Right lobe of liver (tissue), 6 donors: ENCODE measurements at regions not wholly inside any gene's neighbourhood (a gene's known extent, or its start where the extent isn't known, plus 50 kb on each side); places are given as distances from the start of the nearest gene placed in this dataset.

ENCODE experiments used
- ATAC-seq, 4 donors: fragments of 200-7000 bp; cut with Tn5 transposase; one replicate each; pipeline ENCODE4 v1.9.1; 2020; ENCODE audit warnings: mild to moderate bottlenecking in 4 of 4, moderate library complexity in 4 of 4
- DNase-seq, 3 donors: peaks; one replicate each; pipeline ENCODE4 v3.0.0-alpha.2; 2020
- H3K27ac ChIP-seq, 3 donors: fragments of 200-600 bp; one replicate each; pipeline ENCODE4 v1.8.0; 2022
- H3K27me3 ChIP-seq, 2 donors: fragments of 200-600 bp; one replicate each; pipeline ENCODE4 v1.8.0; 2022
- H3K36me3 ChIP-seq, 4 donors: fragments of 200-600 bp; sonication (generic) in 1 of 4; one replicate each; pipeline versions ENCODE4 v1.5.1 to v1.8.0; 2017 to 2022; ENCODE audit warnings: control low read depth in 1 of 4
- H3K4me1 ChIP-seq, 4 donors: fragments of 200-600 bp; sonication (generic) in 1 of 4; one replicate each; pipeline versions ENCODE4 v1.5.1 to v1.8.0; 2017 to 2022; ENCODE audit warnings: control low read depth in 1 of 4
- H3K4me3 ChIP-seq, 3 donors: fragments of 200-600 bp; one replicate each; pipeline ENCODE4 v1.8.0; 2022
- H3K9me3 ChIP-seq, 4 donors: fragments of 200-600 bp; sonication (generic) in 1 of 4; one replicate each; pipeline versions ENCODE4 v1.5.1 to v1.8.0; 2017 to 2022; ENCODE audit warnings: control low read depth in 1 of 4
- POLR2A ChIP-seq: fragments of 450-650 bp; IDR thresholded peaks from one replicate; pipeline ENCODE4 v1.6.1; 2017; ENCODE audit warnings: antibody characterized with exemption, mild to moderate bottlenecking
- WGBS: methylation state at CpG from one replicate; pipeline ENCODE4 v1.1.6; 2018; ENCODE audit warnings: low coverage, low lambda C conversion rate; ENCODE audit not compliant: insufficient coverage; ENCODE audit errors: missing lambda C conversion rate; 5-methylcytosine and 5-hydroxymethylcytosine counted together
- intact Hi-C, 2 donors: fragments of 100-400 bp; cut with DNase I; formaldehyde crosslinking; loops; one replicate each; pipeline versions ENCODE4 v1.11.2 to v1.14.1; 2022
- TF ChIP-seq, protein P1 (sequence below), 4 donors: fragments of 200-600 bp in 3 of 4; fragments of 450-650 bp in 1 of 4; IDR thresholded peaks; one replicate each; pipeline versions ENCODE4 v1.5.1 to v1.8.0; 2016 to 2022; ENCODE audit warnings: antibody characterized with exemption in 4 of 4, mild to moderate bottlenecking in 2 of 4
- donor health status: DM: no; HTN: yes; CAD: no.
- donor health status: DM: no; HTN: no; CAD: no.
- donor health status: DM: no; HTN: no; CAD: no.
- donor health status: DM: no; HTN: yes; CAD: no.
- donor health status: DM: no; HTN: yes; CAD: no.

DNA sequence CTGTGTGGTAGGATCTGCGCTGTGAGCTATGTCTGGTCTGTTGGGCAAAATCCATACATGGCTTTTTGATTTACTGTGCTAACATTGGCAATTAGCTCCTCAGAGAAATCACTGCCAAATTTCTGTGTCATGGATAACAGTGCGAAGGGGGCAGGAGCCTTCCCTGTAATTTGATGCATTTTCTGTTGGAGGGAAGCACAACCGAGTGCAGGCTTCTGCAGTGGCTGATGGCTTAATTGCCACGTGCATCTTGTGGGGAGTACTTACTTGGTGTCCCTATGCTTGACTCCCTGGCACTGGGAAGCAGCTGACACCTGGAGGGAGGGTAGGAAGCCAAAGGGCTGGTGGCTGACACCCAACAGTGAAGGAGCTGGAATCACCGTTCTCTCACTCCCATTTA lies 99.3 kb upstream of the PROKR2 start:
- H3K27ac ChIP-seq = no peak overlapping the region
- WGBS = 35% methylated on average over 3 of the region's 5 CpGs
- no peaks in the 10 kb centered on the region for H3K9me3 ChIP-seq
- no peaks in the 10 kb centered on the region for H3K27me3 ChIP-seq
- no peak overlapping the region for H3K4me3 ChIP-seq
- no peak for TF ChIP-seq POLR2A
- TF ChIP-seq, protein P1, sequence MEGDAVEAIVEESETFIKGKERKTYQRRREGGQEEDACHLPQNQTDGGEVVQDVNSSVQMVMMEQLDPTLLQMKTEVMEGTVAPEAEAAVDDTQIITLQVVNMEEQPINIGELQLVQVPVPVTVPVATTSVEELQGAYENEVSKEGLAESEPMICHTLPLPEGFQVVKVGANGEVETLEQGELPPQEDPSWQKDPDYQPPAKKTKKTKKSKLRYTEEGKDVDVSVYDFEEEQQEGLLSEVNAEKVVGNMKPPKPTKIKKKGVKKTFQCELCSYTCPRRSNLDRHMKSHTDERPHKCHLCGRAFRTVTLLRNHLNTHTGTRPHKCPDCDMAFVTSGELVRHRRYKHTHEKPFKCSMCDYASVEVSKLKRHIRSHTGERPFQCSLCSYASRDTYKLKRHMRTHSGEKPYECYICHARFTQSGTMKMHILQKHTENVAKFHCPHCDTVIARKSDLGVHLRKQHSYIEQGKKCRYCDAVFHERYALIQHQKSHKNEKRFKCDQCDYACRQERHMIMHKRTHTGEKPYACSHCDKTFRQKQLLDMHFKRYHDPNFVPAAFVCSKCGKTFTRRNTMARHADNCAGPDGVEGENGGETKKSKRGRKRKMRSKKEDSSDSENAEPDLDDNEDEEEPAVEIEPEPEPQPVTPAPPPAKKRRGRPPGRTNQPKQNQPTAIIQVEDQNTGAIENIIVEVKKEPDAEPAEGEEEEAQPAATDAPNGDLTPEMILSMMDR (IDR thresholded peaks at IDR 0.05) = no peak
- intact Hi-C loops = no loop called here
- ATAC-seq (no peak), DNase-seq (no peak)
- no peaks in the 10 kb centered on the region for H3K36me3 ChIP-seq
- H3K4me1 ChIP-seq = no peaks in the 10 kb centered on the region

DNA sequence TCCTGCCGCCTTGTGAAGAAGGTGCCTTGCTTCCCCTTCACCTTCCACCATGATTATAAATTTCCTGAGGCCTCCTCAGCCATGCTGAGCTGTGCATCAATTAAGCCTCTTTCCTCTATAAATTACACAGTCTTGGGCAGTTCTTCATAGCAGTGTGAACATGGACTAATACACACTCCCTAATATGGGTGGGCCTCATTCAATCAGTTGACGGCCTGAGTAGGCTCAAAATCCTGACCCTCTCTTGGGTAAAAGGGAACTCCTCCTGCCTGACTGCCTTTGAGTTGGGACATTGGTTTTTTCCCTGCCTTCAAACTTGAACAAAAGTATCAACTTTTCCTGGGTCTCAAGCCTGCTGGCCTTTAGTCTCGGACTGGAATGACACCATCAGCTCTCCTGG lies 96.6 kb upstream of the PROKR2 start:
- Histone ChIP-seq H3K4me3 (no peak overlapping the region), H3K4me1 (no peaks in the 10 kb centered on the region), H3K27me3 (no peaks in the 10 kb centered on the region), H3K36me3 (no peaks in the 10 kb centered on the region), H3K27ac (no peak overlapping the region), H3K9me3 (no peaks in the 10 kb centered on the region)
- TF ChIP-seq, protein P1 (IDR thresholded peaks at IDR 0.05) = no peak
- no peak for TF ChIP-seq POLR2A
- 75% methylated on average over 3 of the region's 3 CpGs for WGBS
- no peak for DNase-seq
- intact Hi-C loops = no loop called here
- no peak for ATAC-seq

DNA sequence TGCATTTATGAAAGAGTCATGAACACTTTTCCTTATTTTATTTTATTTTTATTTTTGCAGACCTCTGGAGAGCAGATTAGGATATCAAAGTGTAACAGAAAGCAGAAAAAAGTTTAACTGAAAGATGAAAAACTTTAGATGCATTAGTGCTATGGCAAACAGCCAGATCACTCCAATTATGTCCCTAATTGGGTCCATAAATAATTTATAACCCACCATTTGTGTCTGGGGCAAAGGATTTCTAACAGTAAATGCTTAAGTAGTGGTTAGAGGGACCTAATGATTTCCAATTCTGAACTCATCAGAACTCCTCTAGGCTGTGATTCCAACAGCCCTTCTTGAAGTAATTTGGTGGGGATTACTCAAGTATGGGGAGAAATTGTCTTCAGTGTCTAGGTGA lies 93.7 kb upstream of the PROKR2 start:
- intact Hi-C loops = no loop called here
- no peak for DNase-seq
- Histone ChIP-seq H3K9me3 (no peaks in the 10 kb centered on the region), H3K27me3 (no peaks in the 10 kb centered on the region), H3K27ac (no peak overlapping the region), H3K4me1 (no peaks in the 10 kb centered on the region), H3K4me3 (no peak overlapping the region), H3K36me3 (no peaks in the 10 kb centered on the region)
- no peak for TF ChIP-seq POLR2A
- TF ChIP-seq, protein P1 (IDR thresholded peaks at IDR 0.05) = no peak
- ATAC-seq = no peak

DNA sequence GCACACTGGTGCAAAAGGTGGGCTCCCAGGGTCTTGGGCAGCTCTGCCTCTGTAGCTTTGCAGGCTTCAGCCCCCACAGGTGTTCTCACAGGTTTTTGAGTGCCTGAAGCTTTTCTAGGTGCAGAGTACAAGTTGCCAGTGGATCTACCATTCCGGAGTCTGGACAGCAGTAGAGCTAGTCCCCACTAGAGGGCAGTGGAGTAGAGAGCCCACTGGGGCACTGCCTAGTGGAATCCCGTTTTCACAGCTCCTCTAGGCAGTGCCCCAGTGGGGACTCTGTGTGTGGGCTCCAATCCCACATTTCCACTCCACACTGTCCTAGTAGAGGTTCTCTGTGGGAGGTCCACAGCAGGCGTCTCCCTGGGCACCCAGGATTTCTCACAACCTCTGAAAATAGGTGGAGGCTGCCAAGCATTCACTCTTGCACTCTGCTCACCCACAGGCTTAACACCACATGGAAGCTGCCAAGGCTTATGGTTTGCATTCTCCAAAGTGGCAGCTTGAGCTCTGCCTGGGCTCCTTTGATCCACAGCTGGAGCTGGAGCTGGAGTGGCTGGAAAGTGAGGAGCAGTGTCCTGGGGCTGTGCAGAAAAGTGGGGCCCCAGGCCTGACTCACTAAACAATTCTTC lies 86.3 kb upstream of the PROKR2 start:
- no peak overlapping the region for H3K4me3 ChIP-seq
- no peak for TF ChIP-seq POLR2A
- TF ChIP-seq, protein P1 (IDR thresholded peaks at IDR 0.05) = peak in 3 of 4 donors; percentile 22 to 43 (median 25)
- ATAC-seq (peak; percentile 41 to 68 (median 57)), DNase-seq (no peak)
- H3K9me3 ChIP-seq = no peaks in the 10 kb centered on the region
- no peaks in the 10 kb centered on the region for H3K4me1 ChIP-seq
- intact Hi-C loops = no loop called here
- H3K36me3 ChIP-seq = no peaks in the 10 kb centered on the region
- WGBS = 0% methylated on average over 2 of the region's 3 CpGs
- no peak overlapping the region for H3K27ac ChIP-seq
- H3K27me3 ChIP-seq = no peaks in the 10 kb centered on the region
